NK-92 treated with Interleukin-12 subunit alpha and Interleukin-12 subunit beta, amount 100 ng/mL, for 24 hours (cell line): ENCODE measurements at regions not wholly inside any gene's neighbourhood (a gene's known extent, or its start where the extent isn't known, plus 50 kb on each side); places are given as distances from the start of the nearest gene placed in this dataset.
A peak's percentile ranks its signal among the peaks of the same experiment; 100 is the strongest.
"Not testable (repeated sequence)": the region's sequence is repeated elsewhere in the genome, so short reads cannot be mapped to it uniquely, and the experiment has no call there.

Experiments used
- DNase-seq: peaks from one replicate; lab custom pipeline; 2025; lab: John Stamatoyannopoulos, UW

DNA sequence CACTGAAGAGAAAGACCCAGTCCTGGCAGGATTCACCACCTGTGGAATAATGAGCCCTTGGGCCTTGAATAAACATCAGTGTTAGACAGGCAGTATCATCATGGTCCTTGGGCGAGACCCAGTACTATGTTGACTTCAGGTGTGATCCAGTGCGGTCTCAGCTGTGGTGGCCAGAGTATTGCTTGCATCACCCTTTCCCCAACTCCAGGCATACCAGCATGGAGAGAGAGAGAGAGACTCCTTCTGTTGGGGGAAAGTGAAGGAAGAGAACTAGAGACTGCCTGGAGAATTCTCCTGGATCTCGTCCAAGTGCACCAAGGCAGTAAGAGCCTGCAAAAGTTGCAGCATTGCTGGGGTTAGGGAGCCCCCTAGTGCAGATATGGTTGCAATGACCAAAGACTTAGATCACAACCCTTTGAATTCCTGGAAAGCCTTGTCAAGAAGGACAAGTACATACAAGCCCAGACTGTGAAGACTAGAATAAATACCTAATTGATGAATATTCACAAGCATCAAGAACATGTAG lies 61.1 kb upstream of the VAMP7 start:
- DNase-seq: peak; percentile 1

DNA sequence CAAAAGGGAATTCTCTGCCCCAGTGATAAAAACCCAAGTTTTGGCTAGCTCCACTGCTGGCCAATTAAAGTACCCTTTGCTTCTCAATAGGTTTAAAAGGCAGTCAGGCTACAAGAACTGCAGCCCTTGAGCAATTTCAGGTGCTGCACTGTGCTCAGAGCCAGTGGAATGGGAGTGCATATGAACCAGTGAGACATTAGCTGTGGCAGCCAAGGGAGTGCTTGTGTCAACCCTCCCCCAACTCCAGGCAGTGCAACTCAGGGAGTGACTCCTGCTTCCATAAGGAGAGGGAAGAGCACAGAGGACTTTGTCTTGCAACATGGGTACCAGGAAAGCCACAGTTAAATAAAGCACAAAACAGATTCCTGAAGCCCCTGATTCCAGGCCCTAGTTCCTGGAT lies 61.6 kb upstream of the VAMP7 start:
- no peak for DNase-seq

DNA sequence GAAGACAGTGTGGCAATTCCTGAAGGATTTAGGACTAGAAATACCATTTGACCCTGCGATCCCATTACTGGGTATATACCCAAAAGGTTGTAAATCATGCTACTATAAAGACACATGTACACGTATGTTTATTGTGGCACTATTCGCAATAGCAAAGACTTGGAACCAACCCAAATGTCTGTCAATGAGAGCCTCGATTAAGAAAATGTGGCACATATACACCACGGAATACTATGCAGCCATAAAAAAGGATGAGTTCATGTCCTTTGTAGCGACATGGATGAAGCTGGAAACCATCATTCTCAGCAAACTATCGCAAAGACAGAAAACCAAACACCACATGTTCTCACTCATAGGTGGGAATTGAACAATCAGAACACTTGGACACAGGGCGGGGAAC lies 66.8 kb upstream of the VAMP7 start:
- DNase-seq: not testable (repeated sequence)

DNA sequence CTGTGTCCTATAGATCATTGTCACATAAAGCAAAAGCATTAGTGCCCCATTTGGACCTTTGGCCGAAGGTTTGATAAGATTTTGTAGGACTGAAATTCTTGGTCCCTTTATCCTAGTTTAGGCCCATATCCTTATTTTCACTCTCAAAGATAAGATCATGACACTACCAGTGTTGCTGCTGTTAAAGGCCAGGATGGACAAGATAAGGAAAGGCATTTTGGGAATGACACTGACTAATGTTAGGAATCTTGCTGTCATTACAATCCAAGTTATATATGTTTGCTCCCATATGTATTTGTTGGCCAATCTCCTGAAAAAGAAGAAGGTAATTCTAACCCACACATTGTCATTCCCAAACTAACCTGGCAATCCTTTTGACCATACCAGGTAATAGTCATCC lies 101.3 kb upstream of the VAMP7 start:
- no peak for DNase-seq

DNA sequence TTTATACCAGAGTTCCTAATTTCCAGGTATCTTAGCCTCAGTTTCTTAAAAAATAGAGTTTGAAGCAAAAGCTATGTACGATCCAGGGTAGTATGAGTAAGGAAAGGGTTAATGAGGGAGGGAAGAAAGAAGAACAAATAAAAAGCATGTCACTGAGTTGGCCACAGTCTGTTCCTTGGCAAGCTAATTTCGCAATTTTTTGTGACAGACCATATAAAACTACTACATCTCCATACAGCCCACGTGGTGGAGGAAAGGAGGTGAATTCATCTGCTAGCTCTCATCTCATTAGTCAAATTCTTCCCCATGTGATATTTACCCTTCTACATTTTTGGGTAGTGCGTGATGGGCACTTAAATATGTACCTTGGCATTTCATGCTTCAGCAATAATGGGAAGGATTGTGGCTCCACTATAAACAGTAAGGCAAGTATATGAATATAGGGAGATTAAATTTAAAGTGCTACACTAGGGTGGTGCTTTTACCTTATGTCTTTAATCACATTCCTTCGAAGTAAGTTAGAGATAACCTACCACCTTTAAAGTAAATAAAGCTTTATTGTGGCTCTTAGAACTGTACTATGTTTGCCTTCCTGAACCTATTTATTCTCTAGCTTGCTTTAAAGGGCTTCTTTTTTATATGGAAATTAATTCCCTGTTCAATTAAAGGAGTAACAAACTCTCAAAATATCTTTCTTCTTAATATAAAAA lies 102.1 kb upstream of the VAMP7 start:
- no peak for DNase-seq

DNA sequence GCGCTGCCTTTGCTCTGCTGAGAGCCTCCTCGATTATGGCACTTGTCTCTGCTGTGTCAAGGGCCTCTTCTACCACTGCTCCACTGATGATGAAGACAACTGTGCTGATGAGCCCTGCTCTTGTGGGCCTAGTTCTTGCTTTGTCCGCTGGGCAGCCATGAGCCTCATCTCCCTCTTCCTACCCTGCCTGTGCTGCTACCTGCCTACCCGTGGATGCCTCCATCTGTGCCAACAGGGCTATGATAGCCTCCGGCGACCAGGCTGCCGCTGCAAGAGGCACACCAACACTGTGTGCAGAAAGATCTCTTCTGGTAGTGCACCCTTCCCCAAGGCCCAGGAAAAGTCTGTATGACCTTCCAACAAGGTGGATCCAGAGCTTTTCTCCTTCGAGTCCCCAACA lies 106.8 kb upstream of the VAMP7 start:
- no peak for DNase-seq

DNA sequence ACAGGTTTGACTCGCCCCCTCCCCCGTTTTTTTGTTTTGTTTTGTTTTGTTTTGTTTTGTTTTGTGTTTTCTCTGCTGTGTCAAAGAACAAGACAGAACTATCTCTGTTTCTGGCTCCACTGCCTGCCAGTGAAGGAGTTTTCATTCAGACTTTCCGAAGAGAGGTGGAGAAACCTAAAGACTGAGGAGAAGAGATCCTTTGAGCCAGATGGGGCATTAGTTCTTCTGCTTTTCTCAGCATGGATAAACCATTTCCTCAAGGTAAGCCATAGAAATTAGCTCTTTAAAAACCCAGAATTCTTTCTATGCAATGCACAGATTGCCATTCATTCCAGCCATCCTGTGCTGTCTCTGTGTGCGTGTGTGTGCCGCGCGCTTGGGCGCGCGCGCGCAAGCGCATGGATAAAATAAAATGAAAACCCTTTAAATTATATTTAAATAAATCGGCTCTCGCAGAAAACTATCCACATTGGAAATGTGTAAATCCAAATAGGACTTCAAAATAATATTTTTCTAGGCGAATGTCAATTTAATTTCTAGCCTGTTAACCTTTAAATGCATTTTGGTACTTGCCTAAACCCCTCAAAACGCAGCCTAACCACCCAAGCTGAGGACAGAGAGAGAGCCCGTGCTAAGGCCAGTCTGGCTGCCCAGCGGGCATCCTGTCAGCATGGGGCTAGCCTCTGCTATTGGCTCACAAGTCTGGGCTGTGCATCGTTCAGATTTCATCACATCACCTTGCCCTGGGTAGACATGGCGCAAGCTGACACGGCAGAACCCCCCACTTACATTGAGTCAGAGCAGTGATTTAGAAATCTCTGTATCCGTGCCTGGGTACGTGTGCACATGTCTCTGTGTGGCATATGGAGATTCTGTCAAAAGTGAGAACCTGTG lies 113.0 kb upstream of the VAMP7 start:
- DNase-seq: no peak

DNA sequence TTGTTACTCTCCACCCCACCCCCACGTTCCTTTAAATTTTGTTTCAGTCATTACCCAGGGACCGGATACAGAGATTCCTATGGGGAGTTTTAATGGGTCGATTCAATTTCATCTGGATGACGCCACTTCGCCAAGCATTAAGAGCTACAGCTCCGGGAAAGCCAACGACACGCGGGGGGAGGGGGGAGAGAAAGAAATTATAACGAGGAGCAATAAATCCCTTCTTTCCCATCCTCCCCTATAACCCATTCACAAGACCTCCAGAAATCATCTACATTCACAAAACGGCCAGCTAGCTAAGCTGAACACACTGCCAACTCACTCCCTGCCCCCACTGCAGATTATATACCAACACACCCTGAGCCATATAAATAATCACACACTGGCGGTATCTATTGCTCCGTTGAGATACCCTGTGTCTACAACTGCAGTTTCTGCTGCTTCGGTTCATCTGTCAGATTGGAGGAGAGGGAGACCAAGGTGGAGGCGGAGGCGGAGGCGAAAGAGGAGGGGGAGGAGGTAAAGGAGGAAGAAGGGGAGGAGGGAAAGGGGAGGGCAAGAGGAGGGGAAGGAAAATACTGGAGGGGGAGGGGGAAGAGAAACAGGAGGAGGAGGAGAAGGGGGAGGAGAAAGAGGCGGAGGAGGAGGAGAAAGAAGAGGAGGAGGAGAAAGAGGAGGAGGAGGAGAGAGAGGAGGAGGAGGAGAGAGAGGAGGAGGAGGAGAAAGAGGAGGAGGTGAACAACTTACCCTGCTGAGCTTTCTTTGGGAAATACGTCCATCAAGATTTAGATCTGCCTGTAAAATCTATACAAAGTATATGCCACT lies 113.9 kb upstream of the VAMP7 start:
- no peak for DNase-seq

DNA sequence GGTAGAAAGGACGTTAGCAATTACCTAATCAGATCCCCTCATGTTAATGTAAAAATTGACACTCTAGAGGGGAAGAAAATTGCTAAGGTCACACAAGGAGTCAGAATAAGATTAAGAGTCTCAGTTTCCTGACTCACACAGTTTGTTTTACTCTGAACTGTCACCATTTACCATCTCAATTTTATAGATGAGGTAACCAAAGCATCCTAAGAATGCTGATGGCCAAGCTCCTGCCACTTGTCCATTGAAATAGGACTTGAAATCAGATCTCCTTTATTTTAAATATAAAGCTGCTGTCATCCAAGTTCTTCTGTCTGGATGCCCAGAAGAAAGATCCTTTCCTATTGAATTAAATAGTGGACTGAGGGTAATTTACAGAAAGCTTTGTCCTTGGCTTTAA lies 114.8 kb upstream of the VAMP7 start:
- no peak for DNase-seq

DNA sequence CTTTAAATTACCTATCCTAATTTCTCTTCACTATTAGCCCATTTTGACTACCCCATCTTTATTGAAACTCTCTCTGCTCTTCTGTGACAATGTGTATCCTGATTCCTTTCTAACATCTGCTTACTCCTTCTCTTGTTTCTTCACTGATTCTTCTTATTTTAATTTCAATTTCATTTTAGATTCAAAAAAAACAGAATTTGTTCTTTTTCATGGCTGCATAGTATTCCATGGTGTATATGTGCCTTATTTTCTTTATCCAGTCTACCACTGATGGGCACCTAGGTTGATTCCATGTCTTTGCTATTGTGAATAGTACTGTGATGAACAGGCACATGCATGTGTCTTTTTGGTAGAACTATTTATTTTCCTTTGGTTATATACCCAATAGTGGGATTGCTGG lies 120.0 kb upstream of the VAMP7 start:
- no peak for DNase-seq

DNA sequence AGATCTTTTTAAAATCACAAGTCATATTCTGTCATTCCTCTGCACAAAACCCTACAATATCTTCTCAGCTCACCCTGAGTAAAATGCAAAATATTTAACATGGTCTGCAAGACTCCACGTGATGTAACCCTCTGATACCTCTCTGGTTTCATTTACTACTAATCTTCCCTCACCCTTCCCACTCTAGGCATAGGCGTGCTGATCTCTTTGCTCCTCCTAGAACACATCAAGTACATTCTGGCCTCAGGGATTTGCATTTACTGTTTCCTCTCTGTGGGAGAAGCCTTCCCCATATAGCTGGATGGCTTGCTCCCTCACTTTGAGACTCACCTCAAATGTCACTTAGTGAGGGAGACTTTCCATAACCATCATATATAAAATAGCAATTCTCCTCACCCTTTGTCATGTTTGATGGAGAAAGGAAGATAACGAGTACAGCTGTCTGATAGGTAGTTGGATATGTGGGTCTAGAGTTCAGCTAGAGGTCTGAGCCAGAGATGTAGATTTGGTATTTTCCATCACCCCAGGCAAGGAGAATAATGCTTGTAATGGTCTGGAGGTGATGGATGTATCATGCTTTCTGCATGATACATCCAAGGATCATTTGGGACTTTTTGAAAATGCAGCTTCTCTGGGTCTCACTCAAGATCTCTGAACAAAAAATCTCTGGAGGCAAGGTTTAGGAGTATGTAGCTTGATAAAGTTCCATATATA lies 123.9 kb upstream of the VAMP7 start:
- DNase-seq: no peak

DNA sequence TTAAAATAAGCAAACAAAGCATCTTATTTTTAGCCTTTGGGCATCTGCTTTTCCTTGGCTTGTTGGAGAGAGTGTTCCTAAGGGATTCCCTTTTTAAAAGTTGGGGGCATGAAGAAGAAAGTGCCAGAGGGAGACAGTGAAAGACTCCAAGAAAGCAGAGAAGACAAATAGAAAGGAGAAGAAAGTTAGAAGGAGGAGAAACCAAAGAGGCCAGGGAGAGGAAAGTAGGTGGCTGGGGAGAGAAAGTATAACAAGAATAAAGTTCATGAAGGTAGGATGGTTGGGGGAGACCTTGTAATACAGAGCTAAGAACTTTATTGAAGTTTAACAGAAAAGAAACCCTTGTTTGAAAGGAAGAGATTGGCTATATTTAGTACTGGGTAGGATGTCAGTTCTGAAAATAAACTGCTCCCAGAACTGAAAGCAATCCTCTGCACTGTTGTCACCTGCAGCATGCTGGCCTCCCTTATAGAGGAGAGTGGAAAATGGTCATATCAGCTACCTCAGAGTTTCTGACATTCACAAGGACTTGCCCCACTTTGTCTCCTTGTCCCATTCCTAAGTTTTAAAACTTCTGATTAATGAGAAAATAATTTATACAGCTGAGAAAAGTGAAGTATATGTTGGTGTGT lies 125.3 kb upstream of the VAMP7 start:
- no peak for DNase-seq

DNA sequence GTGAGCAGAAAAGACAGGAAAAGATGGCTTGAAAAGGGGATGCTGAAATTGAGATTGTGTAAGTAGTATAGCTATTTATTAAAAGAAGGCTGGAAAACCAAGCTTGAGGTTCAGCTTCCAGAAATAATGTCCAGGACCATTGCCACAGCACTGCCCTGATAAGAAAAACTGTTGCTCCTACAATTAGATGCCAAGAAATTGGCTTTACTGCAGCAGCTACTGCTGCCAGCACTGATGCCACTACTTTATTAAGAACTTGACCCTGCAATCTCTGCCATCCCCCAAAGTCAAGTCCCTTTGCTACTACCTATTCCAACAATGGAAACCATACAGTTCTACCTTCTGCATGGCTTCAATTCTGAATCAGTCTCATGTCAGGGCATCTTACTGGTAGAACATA lies 130.0 kb upstream of the VAMP7 start:
- DNase-seq: no peak

DNA sequence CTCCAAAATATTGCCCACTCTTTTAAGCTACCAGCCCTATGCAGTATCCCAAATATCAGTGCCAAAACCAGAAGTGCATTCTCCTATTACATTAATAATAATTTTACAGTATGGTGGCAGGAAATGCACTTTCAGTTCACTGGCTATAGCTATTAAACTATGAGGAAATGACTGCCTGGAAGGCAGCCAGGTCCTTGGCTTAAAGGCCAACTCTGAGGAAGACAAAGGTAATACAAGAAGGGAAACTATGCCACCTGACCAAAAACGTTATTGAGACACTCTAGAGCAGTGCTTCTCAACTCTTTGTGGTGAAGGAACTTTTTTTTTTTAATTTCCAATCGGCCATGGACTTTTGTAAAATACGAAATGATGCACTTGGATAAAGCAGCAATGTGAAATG lies 133.6 kb upstream of the VAMP7 start:
- DNase-seq: no peak

DNA sequence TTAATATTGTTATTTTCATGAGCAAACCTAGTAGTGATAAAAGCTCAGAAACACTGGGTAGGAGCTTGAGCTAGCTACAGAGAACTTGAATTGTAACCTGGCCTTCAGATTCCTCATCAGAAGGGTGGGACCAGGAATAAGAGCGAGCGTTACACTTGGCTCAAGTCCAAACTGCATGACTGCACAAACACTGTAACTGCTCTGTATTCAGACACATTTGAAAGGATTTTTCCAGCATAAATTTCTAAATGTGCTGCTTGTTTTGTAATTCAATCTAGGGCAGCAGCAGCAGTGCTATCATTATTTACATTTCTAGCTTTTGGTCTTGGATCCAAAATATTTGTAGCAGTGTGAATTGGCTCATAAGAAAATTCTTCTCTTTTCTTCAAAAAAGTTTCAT lies 133.0 kb upstream of the TMLHE start:
- DNase-seq: no peak

DNA sequence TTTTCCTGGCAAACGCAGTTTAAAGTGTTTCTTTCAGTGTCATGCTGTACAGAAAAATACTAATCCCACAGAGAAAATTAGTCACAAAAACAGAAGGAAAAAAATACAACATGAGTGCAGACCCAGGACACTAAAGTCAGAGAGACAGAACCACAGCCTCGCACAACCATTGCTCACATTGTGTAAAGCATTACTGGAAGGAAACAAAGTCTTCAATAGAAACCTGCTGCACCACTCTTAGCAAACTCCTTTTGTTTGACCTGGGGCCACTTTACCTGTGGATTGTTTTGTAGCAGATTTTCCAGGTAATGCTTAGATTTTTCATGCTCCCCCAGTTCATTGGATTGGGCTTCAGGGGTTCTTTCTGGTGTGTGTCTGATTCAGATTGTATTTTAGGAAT lies 131.8 kb upstream of the TMLHE start:
- DNase-seq: no peak

DNA sequence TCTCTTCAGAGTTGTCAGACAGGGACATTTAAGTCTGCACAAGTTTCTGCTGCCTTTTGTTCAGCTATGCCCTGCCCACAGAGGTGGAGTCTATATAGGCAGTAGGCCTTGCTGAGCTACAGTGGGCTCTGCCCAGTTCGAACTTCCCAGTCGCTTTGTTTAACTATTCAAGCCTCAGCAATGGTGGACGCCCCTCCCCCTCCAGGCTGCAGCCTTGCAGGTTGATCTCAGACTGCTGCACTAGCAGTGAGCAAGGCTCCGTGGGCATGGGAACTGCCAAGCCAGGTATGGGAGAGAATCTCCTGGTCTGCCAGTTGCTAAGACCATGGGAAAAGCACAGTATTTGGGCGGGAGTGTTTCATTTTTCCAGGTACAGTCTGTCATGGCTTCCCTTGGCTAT lies 115.6 kb upstream of the TMLHE start:
- DNase-seq: not testable (repeated sequence)

DNA sequence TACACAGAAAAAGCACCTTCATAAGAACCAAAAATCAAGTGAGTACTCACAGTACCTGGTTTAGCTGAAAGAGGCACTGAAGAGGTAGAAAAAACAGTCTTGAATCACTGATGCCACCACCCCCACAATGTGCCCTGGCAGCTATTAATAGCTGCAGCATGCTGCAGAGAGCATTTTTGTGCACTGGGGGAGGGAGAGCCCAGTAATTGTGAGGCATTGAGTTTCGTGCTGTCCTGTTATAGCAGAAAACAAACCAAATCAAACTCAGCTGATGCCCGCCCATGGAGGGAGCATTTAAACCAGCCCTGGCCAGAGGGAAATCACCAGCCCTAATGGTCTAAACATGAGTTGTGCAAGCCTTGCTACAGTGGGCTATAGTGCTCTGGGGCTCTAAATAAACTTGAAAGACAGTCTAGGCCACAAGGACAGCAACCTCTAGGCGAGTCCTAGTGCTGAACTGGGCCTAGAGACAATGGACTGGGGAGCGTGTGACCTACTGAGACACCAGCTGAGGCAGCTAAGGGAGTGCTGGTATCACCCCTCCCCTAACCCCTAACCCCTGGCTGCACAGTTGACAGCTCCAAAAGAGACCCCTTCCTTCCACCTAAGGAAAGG lies 106.3 kb upstream of the TMLHE start:
- DNase-seq: no peak

DNA sequence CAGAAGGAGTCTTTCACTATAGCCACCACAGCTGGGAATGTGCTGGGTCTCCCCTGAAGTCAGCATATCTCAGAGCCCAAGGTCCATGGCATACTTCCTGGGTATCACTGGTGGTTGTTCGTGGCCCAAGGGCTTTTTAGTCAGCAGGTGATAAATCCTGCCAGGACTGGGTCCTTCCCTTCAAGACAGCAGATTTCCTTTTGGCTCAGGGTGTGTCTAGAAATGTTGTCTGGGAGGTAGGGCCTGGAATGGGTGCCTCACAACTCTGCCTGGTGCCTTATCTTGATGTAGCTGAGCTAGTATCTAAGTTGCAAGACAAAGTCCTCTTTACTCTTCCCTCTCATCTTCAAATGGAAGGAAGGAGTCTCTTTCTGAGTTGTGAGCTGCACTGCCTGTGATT lies 102.4 kb upstream of the TMLHE start:
- no peak for DNase-seq

DNA sequence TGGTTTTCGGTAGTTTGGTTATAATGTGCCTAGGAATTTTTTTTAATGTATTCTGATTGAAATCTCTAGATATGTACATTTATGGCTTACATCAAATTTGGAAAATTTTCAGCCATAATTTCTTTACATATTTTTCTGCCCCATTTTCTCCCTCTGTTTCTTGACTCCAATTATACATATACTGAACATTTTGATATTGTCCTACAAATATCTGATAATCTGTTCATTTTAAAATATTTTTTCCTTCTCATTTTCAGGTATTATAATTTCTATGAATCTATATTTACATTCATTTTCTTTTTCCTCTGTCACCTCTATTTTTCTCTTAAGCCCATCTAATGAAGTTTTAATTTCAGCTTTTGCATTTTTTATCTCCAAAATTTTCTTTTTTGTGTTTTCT lies 82.7 kb upstream of the TMLHE start:
- no peak for DNase-seq

DNA sequence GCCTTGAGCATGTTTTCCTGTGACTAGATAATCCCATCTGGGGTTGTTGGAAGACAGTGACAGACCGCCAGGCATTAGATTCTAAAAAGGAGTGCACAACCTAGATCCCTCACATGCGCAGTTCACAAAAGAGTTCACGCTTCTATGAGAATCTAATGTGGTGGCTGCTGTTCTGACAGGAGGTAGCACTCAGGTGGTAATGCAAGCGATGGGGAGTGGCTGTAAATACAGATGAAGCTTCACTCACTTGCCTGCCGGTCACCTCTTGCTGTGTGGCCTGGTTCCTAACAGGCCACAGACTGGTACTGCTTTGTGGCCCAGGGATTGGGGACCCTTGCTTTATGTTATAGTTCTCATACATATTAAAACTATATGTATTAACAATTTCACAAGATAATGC lies 81.9 kb upstream of the TMLHE start:
- no peak for DNase-seq
